Anterior cingulate cortex (tissue), 58 donors: ENCODE measurements at regions not wholly inside any gene's neighbourhood (a gene's known extent, or its start where the extent isn't known, plus 50 kb on each side); places are given as distances from the start of the nearest gene placed in this dataset.

Experiments
- DNase-seq, 58 donors: peaks; one replicate each; lab custom pipeline; 2025; lab: John Stamatoyannopoulos, UW

DNA sequence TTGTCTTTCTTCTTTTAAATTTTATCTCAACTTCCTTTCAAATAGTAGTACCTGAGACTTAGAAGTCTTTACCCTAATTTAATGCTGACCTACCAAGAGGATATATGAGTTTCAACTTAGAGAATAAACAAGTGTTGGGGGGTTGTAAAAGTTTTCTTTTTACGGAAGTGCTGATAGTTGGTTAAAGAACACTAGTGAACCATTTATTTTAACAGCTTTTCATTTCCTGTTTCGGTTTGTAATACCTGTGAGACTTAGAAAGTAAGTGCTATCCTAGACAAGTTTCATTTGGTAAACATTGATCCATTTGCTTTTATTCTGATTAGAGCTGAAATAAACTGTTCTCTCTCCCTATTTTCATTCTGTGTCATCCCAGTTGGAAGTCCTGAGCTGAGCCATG is 683.1 kb upstream of the SORCS1 start:
- DNase-seq = no peak

DNA sequence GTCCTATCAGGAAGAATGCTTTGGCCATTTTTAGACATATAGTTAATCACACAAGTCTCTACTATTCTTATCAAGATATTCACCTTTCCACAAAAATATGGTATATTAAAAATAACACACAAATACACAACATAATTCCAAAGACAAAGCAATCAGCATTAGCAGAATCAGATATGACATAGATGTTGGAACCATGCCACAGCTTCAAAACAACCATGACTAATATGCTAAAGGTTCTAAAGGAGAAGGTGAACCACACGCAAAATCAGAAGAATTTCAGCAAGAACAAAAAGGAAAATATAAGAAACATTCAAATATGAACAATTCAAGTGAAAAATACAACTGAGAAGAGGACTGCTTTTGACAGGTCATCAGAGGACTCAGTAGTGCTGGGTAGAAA is 670.2 kb upstream of the SORCS1 start:
- DNase-seq = no peak

DNA sequence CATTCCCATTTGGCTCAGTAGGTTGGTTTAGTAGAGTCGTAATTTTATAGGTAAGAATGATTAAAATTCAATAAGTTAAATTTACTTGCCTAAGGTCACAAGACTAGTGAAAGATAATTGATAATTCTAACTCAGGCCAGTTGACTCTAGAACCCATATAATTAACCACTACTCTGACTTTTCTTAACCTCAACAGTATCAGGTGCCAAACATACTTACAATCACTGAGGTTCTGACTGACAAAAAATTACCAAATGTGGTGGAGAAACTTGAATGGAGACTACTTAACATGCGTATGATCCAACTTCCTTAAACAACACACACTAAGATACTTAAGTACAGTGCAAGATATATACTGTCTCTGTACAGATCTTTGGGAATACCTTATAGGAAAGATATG is 667.3 kb upstream of the SORCS1 start:
- DNase-seq = no peak

DNA sequence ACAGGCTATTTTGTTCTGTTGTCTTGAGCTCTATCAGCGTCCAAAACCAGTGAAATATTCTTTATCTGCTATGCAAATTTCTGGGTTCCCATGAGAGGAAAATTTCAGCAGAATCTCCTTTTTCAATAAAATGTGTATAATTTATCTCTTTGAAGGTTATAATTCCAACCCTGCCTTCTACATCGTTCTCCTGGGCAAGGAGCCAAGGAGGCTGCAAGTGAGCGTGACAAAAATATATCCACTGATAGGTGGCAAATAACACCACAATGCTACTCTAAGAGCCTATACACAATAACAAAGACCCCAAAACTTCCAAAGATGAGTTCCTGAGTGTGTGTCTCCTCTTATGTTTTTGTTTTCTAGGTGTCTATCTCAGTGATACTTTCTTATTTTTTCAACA is 664.7 kb upstream of the SORCS1 start:
- no peak for DNase-seq

DNA sequence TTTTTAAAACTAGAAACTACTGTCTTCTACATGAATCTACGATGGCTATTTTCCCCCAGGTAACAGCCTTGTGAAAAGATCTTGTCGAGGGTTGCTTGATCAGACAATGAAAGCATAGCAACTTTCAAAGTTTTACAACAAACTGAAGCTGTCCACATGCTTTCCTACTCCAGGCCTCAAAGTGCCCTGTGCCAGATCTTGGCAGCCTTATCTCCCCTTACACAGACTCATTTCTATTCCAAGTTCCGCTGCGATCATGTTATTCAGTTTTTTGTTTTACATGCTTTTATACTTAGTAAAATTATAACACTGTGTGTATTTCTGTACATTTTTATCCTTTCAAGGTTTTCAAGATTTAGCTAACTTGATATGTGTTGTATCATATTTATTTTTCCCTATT is 661.7 kb upstream of the SORCS1 start:
- DNase-seq = no peak

DNA sequence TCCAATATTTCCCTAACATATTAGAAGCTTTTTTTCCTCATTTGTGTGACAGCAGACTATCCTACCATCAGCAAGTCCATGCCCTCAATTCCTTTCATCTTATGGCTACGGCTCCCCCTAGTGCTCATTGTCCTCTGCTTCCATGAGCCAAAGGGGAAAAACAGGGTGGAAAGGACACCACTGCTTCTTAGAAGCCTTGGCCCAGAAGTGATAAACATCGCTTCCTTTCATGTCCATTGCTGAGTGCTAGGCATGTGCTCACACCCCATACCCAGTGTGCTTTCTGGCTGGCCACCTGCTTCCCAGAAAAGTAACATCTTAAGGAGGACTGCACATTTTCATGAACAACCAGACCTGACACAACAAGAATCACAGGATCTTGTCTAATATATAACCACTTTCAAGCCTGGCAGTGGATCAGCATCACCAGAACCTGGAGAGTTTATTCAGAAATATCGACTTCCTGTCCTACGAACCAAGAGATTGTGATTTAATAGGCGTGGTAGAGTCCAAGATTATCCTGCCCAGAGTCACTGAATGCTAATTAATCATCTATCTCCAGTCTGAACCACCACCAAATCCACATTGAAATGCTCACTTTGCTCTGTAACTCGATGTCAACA is 650.5 kb upstream of the SORCS1 start:
- DNase-seq = peak in 37 of 58 donors; percentile 0 to 53 (median 10)

DNA sequence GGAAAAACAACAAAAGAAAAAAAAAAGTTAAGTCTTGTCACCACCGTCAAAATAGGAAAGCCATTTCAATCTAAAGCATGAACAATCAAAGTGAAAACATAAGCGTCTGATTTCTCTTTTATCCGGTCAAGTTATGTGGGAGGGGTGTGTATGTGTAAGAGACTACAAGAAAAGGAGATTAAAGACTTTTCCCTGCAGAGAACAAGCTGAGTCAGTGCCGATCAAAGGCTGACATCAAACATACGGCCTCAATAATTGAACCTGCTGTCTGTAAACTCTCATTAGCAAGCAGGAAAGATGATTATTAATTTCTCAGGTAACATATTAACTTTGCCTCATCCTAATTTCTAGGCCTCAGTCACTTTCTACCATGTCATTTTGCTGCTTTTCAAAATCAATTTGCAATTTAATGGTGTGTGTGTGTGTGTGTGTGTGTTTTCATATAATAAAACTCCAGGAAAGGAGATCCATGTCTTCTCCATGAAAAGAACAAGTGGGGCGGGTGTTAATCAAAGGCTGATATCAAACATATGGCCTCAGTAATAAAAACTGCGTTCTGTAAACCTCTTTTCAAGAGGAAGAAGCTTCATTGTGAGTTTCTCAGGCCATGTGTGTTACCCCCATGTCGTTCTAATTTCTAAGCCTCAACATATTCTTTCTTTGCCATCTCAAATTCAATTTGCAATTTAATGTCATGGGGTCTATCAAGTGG is 649.1 kb upstream of the SORCS1 start:
- DNase-seq = no peak

DNA sequence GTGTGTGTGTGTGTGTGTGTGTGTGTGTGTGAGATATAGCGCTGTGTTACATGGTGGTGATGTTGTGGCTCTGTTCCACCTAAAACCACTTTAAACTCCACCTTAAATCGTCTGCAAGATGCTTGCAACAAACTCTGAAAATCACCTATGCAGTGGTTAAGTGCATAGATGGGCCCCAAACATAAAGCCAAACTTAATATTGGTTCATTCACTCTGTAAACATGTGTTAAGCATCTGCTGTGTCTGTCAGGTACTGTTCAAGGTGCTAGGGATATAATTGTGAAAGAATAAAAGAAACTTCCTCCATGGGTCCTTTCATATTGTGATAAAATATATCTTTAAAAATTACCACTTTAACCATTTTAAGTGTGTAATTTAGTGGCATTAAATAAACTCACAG is 645.4 kb upstream of the SORCS1 start:
- DNase-seq = no peak

DNA sequence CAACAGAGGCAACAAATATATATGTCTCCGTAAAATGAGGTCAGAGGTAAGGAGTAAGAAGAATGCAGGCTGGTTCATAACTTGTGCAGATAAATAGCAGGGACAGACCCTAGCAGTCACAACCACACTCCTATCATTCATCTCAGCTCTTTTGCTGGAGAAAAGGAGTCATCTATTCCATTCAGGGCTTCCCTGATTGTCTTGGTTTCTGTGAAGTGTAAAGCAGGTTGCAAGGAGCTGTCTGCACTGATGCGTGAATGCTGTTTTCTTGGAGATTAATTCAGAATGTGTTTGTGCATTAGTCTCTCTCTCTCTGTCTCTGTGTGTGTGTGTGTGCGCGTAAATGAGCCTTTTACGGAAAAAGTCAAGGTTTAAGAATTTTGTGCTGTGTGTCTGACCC is 643.3 kb upstream of the SORCS1 start:
- no peak for DNase-seq

DNA sequence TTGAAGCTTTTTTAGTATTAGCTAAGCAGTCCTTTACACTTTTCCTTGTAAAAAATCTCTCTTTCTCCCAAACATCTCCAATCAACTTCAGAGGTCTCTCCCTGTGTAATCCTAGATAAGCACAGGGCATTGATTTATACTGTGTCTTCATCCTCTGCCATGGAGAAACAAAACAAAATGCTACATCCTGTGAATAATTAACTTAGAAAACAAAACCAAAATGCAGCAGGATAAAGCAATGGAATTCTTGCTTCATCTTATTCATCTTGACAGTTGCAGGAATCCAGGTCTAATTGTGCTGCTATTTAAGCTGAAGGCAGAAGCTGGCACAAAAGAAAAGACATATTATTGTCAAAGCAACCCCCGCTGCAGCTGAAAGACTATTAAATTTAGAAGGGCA is 641.5 kb upstream of the SORCS1 start:
- DNase-seq = no peak

DNA sequence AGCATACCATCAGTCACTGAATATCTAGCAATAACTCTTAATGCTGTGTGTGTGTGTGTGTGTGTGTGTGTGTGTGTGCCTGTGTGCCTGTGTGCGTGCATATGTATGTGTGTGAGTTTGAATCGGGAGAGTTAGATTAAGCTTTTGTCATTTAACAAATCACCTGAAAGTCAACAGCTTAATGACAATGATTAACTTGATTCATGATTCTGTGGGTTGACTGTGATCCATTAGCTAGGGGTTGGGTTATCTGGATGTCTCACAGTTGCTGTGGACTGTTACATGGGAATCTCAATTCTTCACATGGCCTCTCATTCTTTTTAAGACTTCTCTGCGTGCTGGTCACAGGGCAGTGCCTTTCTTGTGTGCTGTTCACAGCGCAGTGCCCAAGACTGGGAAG is 639.0 kb upstream of the SORCS1 start:
- DNase-seq = no peak

DNA sequence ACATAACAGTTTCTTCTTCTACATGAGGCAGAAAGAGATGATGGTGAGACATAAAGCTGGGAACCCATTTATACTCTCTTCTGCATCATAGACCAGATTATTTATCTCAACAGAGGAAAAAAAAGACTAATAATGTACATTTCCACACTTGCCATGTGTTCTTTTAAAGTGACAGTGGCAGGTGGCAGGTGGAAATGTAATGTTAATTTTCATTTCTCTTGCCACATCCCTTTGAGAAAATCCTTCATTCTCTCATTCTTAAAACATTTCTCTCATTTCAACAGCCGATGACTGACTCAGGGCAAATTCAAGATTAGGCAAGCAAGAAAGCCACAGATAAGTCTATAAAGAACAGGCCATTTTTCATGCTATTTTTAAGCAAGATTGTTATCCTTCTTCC is 635.6 kb upstream of the SORCS1 start:
- DNase-seq = no peak

DNA sequence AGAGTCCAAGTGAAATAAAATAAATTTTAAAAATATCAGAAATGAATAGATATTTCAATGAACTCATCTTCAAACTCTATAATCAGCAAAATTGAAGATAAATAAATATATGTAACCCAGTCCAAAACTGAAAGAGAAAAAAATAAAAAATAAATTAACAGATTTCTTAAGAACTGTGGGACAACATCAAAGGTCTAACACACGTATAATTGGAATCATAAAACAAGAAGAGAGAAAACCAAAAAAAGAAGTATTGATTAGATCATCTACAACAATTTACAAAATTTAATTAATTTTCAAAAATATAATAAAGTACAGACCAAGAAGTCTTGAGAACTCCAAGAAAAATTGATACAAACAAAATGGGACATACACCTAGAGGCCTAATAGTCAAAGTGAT is 625.8 kb upstream of the SORCS1 start:
- no peak for DNase-seq

DNA sequence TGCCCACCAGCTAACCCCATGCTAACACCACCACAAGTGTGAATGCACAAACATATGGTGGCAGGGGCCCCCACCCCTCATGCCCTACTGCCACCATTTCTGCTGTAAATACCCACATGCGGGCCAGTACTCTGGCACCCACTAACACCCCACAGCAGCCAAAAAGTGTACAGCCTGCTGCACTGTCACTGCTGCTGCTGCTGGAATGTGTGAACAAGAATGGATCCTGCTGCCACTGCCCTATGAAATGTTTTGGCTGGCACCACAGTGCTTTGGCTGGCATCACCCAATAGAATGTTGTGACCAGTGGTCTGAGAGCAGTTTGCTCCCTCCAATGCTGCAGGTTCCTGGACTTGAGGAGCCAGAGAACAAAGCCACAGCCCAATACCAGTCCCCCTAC is 606.6 kb upstream of the SORCS1 start:
- DNase-seq = no peak

DNA sequence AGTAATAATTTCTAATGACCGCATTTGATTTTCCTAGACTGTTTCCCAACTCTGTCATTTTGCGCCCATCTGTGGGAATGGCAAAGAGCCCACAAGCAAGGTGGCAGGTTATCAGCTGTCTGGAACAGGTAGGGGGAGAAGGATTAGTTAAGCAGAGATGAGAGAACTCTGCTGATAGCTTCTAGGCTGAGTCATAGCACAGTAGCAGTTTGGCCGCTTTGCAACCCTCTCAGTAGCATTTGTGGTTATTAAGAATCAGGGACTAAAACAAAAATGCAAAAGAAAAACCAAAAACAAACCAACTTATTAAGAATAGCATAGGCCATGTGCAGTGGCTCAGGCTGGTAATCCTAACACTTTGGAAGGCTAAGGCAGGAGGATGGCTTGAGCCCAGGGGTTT is 602.7 kb upstream of the SORCS1 start:
- no peak for DNase-seq

DNA sequence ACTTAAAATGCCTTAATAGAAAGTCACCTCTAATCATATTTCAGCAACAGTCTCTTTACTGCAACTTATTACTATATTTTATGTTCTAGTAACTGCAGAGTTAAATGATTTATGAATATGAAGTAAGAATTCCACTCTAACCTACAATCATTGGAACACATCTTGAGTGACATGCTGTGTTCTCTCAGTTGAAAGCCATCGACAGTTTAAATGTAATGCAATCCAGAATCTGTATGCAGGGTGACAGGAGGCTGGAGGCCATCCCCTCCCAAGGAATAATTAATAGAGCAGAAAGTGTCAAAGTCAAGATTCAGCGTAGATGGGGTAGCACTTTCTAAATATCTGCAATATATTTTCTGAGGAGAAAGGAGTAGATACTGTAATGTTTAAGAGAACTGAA is 590.3 kb upstream of the SORCS1 start:
- no peak for DNase-seq

DNA sequence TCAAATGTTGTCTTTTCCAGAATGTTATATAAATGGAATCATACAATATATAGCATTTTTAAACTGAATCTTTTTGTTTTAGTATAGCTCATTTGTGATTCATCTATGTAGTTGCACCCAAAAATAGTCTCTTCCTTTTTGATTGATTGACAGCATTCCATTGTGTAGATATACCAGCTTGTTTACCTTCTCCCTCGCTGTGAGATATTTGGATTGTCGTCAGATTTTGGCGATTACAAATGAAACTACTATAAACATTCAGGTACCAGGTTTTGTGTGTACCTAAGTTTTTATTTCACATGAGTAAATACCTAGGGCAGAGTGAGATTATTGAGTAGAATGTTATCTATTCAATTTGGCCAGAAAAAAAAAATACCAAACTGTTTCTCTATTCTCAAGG is 584.7 kb upstream of the SORCS1 start:
- no peak for DNase-seq

DNA sequence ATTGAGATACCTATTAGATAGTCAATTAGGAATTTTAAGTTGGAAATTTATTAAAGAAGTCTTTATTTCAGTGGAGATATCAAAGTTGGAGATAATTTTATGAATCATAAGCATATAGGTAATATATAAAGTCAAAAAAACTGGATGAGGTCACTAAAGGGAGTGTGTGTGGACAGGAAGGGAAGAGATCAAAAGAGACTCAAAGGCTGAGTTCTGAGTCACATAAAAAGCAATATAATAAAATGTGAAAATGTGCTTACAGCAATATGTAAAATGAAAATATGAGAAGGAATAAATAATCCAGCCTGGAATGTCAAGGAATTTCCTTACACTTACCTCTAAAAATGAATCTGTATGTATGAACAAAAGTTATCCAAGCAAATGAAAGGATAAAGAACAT is 583.3 kb upstream of the SORCS1 start:
- DNase-seq = no peak

DNA sequence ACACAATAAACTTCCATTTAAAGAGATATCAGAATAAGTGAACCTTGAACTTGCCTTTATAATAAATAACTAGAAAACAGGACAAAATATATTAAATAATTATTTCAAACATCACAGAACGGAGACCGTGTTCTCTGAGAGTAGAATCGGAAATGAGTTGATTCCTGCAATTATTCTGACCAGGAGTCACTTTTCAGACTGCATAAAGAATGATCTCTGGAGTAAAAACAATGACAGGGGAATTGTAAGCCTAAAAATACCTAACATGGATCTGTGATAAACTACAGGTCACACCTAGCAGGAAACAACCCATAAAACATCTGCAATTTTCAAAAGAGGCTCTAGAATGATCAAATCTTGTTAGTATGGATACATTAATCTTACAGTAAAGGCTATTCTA is 577.5 kb upstream of the SORCS1 start:
- DNase-seq = no peak

DNA sequence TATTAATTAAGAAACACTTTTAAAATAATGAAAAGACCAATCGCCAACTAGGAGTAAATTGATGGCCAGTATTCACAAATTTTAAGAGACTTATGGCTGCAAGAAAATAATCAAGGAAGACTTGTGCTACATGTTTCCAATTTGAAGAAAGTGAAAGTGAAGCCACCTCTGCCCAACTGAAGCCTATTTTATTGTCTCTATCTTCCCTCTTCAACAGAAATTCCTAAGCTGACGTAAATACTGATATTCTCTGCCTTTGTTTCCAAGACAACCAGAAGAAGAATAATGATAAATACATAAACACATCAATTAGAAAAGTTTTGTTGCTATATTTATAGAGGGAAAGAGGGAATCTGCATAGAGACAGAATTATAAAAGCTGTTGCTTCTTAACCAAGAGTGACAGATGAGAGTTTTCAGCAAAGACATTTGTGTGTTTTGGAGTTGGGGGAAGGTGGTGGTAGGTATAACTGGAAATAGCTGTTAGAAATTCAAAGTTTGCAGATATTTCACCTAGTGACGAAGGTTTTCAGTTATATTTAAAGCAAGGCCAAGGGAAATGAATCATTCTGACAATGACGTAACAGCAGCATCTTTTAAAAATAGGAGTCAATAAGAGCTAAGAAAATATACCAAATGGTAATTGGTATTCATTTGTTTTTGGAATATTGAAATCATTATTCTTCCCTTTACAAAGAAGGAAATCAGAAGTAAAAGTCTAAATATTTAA is 576.6 kb upstream of the SORCS1 start:
- no peak for DNase-seq

DNA sequence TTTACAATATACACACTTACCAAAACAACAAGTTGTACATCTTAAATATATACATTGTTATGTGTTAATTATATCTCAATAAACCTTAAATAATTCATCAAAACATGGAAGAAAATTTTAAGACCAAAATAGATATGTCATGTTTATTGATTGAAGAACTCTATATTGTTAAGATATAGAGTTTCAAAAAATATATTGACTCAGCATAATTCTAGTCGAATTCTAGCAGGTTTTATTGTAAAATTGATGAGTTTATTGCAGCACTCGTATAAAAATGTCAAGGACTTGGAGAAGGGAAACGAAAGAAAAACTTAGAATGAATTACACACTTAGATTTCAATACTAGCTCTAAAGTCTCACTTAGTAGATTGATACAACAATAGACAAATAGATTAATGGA is 575.4 kb upstream of the SORCS1 start:
- no peak for DNase-seq
